ENCODE measurements at regions not wholly inside any gene's neighbourhood (a gene's known extent, or its start where the extent isn't known, plus 50 kb on each side); places are given as distances from the start of the nearest gene placed in this dataset.

DNA sequence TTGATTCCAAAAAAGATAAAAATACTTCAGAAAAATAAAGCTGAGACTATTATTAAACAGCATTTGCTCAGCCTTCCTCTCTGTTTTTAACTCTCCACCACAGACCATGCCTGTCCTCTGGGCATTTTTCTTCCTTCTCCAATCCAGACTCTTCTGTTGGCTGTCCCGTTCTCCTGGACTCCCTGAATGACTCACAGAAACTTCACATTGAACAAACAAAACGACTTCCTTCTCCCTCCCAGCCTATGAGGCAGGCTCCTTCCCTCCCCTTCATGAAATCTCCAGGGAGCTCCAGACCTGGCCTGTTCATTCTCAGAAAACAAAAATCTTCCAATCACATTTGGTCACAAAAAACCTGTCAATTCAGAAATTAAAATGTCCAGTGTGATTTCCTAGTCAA is 421.3 kb downstream of the NPHP4 start:
- TF ChIP-seq POLR2A (IDR thresholded peaks at IDR 0.05) = no peak
- TF ChIP-seq, protein P1, sequence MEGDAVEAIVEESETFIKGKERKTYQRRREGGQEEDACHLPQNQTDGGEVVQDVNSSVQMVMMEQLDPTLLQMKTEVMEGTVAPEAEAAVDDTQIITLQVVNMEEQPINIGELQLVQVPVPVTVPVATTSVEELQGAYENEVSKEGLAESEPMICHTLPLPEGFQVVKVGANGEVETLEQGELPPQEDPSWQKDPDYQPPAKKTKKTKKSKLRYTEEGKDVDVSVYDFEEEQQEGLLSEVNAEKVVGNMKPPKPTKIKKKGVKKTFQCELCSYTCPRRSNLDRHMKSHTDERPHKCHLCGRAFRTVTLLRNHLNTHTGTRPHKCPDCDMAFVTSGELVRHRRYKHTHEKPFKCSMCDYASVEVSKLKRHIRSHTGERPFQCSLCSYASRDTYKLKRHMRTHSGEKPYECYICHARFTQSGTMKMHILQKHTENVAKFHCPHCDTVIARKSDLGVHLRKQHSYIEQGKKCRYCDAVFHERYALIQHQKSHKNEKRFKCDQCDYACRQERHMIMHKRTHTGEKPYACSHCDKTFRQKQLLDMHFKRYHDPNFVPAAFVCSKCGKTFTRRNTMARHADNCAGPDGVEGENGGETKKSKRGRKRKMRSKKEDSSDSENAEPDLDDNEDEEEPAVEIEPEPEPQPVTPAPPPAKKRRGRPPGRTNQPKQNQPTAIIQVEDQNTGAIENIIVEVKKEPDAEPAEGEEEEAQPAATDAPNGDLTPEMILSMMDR (IDR thresholded peaks at IDR 0.05) = no peak

Measured in right lobe of liver (tissue), 4 donors.